NCI-H82 treated with DMSO at 0.1 percent for 48 hours (cell line): ENCODE measurements at regions not wholly inside any gene's neighbourhood (a gene's known extent, or its start where the extent isn't known, plus 50 kb on each side); places are given as distances from the start of the nearest gene placed in this dataset.
"Not testable (repeated sequence)": the region's sequence is repeated elsewhere in the genome, so short reads cannot be mapped to it uniquely, and the experiment has no call there.

ENCODE experiments used
- DNase-seq: peaks from one replicate; lab custom pipeline; 2025; ENCODE audit not compliant: unreplicated experiment; lab: John Stamatoyannopoulos, UW

DNA sequence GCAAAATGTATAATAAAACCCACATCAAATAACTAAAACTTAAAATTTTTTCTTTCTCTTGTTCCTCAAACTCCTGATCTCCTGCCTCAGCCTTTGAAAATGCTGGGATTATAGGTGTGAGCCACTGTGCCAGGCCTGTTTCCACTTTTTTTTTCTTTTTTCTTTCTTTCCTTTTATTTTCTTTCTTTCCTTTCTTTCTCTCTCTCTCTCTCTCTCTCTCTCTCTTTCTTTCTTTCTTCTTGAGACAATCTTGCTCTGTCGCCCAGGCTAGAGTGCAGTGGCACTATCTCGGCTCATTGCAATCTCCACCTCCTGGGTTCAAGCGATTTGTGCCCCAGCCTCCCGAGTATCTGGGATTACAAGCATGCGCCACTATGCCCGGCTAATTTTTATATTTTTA is 164.6 kb downstream of the OR2B2 start:
- DNase-seq: no peak

DNA sequence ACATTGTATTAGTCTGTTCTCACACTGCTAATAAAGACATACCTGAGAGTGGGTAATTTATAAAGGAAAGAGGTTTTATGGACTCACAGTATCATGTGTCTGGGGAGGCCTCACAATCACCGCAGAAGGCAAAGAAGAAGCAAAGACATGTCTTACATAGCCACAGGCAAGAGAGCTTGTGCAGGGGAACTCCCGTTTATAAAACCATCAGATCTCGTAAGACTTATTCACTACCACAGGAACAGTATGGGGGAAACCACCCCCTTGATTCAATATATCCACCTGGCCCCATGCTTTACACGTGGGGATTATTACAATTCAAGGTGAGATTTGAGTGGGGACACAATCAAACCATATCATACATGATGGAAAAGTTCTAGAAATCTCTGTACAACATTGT is 165.3 kb downstream of the OR2B2 start:
- DNase-seq: not testable (repeated sequence)

DNA sequence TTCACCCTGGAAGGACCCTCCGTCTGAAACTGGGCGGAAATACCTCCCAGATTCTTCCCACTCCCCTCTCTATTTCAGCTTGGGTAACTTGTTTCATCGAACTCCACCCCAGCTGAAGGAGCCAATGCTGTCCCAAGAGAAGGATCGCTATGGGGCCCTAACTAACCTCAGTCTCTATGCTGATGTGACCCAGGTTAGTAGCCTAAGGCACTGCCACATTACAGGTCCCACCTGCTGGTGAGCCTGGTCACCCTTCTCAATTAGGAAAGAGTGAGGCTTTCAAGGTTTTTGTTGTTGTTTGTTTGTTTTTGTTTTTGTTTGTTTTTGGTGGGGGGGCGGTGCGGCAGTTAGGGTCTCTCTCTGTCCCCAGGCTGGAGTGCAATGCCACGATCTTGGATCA is 168.4 kb downstream of the OR2B2 start:
- DNase-seq: no peak

DNA sequence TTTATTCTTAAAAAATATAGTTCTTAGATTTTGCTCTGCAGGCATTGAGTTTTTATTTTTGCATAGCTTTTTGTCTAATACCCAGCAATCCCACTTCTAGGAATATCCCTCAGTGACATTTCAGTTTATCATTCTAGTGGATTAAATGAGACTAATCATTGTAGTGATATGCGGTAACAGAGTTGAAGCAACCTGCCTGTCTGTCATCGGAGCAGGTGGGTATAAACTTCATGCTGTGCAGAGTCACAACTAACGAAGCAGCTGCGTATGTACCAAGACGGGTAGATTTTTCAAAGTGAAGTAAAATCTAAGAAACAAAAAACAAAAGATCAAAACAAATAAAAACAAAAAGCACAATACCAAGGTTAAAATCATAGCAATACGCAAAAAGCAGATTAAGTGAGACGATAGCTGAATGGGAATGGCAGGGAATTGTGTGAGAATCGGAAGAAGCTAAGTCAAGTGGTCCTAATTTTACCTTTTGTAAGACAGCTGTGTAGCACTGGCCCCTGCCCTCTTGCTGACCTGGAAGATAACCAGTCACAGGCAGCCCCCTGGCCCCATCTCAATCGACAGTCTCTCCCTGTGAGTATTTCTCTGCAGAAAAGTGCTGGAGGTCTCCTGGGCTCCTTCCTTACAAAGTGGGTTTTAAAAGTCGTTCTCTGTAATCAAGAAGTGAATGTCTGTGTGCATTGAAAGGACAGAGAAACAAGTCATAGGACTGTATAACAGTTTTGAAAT is 169.2 kb downstream of the OR2B2 start:
- DNase-seq: no peak

DNA sequence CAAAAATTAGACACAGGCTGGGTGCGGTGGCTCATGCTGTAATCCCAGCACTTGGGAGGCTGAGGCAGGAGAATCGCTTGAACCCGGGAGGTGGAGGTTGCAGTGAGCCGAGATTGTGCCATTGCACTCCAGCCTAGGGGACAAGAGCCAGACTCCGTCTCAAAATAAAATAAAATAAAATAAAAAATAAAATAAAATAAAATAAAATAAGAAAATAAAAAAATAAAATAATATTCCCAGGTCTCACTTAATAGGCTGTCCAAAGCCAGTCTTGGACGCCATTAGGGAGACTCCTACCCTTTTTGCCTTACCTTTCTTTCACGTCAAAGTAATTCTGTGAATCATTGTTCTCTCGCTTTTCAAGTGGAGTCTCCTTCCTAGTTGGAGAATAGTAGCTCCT is 172.3 kb downstream of the OR2B2 start:
- not testable (repeated sequence) for DNase-seq

DNA sequence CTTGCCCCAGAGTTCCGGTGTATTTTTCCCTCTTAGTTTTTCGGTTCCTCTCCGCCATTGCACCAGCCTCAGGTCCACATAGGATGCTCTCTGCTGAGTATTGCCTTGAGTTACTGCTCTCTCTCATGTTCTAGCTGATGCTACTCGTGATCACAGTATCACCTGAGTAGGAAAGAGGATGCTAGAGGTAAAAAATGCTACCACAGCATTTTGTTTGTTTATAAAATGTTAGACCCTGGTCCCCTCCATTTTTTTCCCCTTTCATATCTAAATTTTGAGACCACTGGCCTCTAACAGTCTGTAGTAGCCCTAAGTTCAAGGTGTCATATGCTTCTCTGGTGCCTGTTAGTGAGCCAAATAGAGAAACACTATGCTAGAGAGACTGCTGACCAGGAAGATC is 175.5 kb downstream of the OR2B2 start:
- DNase-seq: no peak

DNA sequence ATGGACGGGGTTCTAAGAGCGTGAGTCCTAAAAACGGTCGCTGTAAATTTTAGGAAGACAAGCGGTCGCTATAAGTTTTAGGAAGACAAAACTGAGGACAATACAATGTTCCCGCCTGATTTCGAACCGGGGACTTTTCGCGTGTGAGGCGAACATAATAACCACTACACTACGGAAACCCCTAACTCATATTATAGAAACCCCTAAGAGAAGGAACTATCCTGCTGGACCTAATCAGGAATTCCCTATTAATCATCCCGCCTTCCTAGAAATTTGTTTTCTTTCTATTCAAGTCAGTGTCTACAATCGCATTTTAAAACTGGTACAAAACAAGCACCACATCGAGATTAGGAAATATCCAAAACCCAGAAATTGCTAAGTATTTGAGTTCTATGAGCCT is 183.8 kb downstream of the OR2B2 start:
- no peak for DNase-seq

DNA sequence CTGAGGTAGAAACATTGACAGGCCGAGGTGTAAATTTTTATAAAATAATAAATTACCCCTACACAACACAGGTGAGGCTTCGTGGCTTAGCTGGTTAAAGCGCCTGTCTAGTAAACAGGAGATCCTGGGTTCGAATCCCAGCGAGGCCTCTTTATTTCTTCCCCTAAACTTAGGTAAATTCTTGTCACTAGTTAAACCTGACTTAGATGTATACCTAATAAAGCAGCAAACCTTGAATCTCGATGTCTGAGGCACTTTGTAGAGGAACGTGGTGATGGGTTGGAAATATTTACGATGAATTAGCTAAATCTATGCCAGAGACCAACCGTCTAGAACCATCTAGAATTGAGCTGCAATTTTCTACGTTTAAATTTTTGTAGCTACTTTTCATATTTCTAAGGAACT is 185.6 kb downstream of the OR2B2 start:
- no peak for DNase-seq

DNA sequence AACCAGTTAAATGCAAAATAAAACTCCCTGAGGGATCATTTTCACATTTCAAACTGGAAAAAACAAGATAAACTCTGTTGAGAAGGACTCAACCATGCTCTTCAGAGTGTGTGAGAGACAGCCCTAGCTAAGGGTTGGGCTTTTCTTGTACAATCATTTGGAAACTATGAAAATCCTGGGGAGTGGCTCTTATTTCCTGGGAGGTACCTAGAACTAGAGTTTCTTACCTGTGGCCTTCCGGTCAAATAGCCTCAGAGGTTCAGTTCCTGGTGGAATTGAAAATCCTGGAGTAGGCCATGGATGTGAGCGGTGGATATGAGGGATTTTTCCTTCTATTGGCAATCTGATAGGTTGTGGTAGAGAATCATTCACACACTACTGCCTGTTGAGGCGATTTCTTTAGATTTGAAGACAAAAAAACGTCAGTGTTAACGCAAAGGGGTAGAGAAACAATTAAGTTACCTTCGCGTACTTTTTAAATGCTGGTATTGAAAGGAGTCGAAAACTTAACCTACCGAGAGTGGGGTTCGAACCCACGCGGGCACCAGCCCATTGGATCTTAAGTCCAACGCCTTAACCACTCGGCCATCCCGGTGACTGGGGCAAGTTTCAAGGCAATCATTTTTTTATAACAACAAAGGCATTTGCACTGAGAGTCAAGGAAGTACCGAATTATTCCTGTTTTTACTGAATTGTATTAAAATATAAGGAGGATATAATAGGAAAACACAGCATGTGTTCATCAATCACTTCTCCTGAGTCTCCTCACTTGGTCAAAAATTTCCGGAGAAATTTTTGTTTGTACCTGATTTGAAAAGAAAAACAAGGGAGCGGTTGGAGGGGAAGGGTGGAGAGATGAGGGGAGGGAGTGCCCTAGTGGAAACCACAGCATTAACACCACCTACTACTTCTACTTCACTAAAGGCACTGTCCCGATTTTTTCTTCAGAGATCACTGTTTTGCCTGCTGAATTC is 191.3 kb downstream of the OR2B2 start:
- no peak for DNase-seq

DNA sequence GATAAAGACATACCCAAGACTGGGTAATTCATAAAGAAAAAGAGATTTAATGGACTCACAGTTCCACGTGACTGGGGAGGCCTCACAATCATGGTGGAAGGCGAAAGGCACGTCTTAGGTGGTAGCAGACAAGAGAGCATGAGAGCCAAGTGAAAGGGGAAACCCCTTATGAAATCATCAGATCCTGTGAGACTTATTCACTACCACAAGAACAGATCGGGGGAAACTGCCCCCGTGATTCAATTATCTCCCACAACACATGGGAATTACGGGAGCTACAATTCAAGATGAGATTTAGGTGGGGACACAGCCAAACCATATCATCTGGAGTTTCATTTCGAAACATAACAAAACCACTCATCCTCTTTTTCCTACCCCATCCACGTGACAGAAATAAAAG is 193.2 kb downstream of the OR2B2 start:
- not testable (repeated sequence) for DNase-seq

DNA sequence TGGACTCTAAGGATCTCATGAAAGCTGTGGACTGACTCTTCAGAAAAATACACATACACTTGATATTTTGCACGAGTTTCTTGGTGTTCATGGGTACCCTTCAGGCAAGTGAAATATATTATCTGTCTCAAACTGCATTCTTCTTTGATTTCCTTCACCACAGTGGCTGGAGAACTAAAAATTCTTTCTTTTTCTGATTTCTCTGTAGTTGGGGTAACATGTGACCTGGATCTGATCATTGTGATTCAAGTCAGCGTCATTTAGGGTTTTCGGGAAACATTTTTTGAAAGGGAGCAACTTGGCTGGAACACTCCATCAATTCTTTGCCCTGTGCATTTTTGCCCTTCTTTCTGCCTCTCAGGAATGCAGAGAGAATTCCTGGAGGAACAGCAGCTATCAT is 205.8 kb downstream of the OR2B2 start:
- no peak for DNase-seq

DNA sequence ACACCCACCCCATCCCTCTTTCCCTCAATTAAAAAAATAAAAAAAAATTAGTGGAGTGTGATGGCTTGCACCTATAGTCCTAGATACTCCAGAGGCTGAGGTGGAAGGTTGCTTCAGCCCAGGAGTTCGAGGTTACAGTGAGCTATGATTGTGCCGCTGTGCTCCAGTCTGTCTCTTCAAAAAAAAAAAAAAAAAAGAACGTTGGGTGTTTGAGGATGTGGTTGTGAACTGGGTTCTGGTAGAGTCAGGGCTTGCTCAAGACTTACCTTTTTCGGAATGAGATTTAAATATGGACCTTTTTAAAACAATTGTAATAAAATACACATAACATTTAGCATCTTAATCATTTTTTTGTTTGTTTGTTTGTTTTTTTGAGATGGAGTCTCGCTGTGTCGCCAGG is 211.9 kb downstream of the OR2B2 start:
- DNase-seq: no peak

DNA sequence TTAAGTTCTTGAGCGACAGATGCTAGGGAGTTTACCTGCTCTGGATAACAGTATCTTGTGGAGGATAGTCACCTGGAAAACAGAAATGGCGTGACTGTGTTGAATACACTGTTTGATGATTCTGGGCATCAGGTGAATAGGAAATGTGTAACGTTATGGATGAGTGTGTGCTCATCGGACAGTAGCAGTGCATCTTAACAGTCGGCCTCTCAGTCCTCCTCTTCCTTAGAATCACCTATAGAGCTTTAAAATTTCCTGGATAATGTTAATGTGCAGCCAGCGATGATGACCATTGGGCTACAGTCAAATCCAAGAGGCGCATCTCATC is 217.7 kb downstream of the OR2B2 start:
- no peak for DNase-seq

DNA sequence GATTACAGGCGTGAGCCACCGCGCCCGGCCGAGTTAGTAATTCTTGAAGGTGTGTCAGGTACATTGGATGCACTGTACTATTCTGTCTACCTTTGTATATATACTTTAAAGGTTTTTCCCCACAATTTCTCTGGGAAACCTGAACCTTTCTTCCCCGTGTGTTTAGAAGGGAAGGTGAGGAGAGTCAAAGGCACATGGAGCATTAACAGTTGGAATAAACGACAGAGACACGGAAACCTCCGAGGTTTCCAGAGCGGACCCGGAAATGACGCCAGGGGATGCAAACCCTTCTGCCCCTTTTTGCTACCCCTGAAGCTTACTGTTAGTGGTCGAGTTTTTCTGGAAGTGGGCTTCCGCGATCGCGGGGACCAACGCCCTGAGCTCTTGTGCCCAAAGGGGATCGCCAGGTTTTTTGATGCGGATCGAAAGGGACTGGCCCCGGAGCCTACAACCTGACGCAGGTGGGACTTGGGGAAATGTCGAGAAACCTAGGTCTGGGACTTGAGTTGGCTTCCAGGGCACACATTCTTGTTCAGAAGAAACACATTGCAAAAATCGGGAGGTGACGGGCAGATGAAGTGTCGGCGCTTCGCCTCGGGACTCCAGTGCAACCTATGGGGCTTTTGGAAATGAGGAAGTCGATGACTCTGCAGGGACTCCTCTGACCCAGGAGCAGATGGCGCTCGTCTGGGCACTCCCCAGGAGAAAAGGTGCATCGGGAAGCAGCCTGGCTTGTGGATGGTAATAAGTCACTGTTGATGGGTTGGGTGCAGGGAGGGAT is 218.2 kb downstream of the OR2B2 start:
- peak; percentile 56 for DNase-seq

DNA sequence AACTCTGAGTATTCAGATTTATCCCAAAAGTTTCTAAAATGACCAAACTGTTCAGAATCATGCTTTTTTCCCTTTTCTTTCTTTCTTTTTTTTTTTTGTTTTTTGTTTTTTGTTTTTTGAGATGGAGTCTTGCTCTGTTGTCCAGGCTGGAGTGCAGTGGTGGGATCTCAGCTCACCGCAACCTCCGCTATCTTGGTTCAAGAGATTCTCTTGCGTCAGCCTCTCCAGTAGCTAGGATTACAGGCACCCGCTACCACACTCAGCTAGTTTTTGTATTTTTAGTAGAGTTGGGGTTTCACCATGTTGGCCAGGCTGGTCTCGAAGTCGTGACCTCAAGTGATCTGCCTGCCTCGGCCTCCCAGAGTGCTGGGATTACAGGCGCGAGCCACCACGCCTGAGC is 219.2 kb upstream of the ZNF184 start:
- DNase-seq: not testable (repeated sequence)

DNA sequence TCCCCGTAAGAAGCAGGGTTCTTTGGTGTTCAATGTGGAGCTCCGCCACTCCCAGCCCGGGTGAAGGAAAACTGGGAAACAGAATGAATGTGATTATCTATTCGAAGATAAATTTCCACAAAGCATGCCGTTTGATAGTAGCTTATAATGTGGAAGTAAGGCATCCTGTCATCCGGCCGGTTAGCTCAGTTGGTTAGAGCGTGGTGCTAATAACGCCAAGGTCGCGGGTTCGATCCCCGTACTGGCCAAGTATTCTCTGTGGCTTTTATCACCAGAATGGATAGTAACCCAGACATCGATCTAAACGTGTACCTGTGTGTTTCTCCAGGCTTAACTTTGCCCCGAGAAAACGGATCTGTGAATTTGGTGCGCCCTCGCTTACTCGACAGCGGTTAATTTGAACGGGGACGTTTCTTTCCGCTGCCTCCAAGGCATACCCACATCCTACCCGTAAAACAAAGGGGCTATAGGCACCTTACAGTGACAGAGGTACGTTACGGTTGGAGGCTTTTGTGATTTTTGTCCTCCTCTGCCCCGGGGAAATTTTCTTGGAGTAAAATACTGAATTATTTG is 215.2 kb upstream of the ZNF184 start:
- DNase-seq: peak; percentile 89

DNA sequence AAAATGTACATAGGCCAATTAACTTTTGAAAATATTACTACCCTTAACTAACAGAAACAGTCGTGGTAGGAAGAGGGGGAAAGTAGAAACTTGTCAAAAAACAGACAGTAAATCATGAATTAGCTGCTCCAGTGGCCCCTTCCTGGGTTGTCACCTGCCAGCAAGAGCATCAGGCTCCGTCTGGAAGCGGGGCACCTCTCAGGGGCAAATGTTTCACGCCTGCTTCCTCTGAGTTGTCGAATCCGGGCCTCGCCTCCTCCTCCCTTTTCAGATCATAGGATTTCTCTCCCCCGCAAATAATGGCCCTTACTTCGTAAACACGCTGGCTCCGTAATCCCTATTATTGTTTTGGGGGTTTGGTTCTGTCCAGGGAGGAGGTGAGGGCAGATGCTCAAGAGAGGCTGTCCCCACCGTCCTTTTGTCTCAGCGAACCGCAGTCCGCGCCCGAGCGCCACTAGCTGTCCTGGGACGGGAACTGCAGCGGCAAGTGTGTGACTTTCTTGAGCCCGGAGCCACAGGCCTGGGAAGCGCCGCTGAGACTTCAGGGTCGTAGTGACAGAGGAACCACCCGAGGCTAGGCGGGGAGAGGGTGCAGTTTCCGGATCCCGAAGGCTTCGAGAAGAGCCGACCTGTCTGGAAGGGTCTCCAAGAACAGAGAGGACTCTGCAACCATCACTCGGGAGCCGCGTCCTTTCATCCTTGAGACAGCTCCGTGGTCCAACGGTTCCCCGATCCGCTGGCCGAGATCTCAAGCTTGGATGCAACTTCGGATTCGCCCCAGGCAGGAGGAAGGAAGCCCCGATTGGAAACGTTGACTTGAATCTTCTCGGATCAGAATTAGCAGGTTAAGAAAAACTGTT is 214.5 kb upstream of the ZNF184 start:
- DNase-seq: peak; percentile 90

DNA sequence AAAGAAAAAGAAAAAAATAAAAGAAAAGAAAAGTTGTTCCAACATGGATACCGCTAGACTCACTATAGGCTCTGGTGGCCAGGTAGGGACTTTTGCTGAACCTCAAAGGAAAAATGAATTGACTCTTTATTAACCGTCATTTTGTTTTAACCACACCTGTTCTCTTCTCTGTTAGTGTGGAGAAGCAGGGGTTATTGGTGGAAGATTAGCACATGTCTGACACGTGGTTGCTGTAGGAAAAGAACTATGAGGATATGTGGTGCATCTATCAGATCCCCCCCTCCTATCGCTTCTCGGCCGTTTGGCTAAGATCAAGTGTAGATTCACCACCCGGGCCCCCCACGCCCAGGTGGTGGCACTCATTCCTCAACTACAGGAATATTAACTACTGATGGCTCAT is 212.4 kb upstream of the ZNF184 start:
- DNase-seq: no peak

DNA sequence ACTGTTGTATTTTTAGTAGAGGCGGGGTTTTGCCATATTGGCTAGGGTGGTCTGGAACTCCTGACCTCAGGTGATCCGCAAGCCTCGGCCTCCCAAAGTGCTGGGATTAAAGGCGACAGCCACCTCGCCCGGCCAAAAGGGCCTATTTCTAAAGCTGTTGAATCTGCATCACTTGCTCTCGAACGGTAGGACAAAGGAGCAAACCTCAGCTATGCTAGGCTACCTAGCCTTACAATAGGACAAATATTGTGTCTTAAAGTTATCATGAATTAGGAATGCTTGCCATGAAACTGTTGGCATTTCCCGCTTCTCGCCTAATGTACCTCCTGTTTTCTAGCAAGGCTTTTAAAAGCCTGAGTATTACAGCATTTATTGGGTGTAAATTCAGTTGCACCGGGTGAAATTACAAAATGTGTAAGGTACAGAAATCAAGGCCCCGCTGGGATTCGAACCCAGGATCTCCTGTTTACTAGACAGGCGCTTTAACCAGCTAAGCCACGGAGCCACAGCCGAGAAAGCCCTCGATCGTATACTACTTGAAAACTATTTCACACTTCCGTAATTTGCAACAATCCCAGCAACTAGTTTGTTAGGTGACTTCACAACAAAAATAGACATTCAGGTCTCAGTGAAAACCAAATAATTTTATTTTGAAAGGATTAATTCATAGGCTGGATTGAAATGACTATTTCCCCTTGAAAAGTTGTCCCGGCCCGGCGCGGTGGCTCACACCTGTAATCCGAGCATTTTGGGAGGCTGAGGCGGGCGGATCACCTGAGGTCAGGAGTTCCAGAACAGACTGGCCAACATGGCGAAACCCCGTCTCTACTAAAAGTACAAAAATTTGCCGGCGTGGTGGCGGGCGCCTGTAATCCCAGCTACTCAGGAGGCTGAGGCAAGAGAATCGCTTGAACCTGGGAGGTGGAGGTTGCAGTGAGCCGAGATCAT is 211.6 kb upstream of the ZNF184 start:
- peak; percentile 80 for DNase-seq
